Muscle of leg (tissue), 3 donors: ENCODE measurements at regions not wholly inside any gene's neighbourhood (a gene's known extent, or its start where the extent isn't known, plus 50 kb on each side); places are given as distances from the start of the nearest gene placed in this dataset.

Experiments used
- DNase-seq: peaks from one replicate; pipeline ENCODE4 v3.0.0; 2013
- H3K27ac ChIP-seq: one replicate; pipeline ENCODE4 v1.5.1; 2013; ENCODE audit warnings: mild to moderate bottlenecking, low read length, control low read depth
- H3K27me3 ChIP-seq: one replicate; pipeline ENCODE4 v1.6.1; 2013; ENCODE audit warnings: low read length; ENCODE audit not compliant: control insufficient read depth, insufficient read depth
- H3K36me3 ChIP-seq: one replicate; pipeline ENCODE4 v1.6.1; 2013; ENCODE audit warnings: low read length; ENCODE audit not compliant: control insufficient read depth, insufficient read depth
- H3K4me1 ChIP-seq: one replicate; pipeline ENCODE4 v1.6.1; 2013; ENCODE audit warnings: low read length; ENCODE audit not compliant: control insufficient read depth, insufficient read depth
- H3K4me3 ChIP-seq: one replicate; pipeline ENCODE4 v1.5.1; 2013; ENCODE audit warnings: low read length, control low read depth
- H3K9me3 ChIP-seq: replicated peaks from 2 replicates; pipeline ENCODE4 v1.6.1; 2013; ENCODE audit warnings: low read depth, low read length; ENCODE audit not compliant: control insufficient read depth
- WGBS: methylation state at CpG from one replicate; pipeline ENCODE4 v1.1.5; 2013; ENCODE audit warnings: missing lambda C conversion rate; ENCODE audit not compliant: insufficient coverage; 5-methylcytosine and 5-hydroxymethylcytosine counted together

DNA sequence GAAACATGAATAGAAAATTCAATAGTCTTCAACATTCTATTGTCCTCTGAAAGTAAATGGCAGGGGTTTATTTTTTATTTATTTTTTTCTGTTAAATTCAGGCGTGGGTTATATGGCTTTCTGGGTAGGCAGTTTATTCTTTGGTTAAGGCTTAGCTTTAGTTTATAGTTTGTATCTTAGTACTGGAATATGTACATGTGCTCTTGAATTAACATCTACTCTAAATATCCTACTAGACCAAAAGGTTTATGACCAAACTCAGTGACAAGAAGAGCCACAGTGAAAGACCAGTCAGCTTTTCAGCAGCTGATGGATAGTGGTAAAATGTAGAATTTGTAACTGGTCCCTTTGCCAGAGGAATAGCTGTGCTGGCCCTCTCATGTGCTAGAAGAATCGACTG, 62.0 kb upstream of the DAB2 start:
- no peak overlapping the region for H3K4me3 ChIP-seq
- no peaks in the 10 kb centered on the region for H3K36me3 ChIP-seq
- no peaks in the 10 kb centered on the region for H3K27me3 ChIP-seq
- no peak for DNase-seq
- no CpG with 5 or more reads among the region's 2 CpGs for WGBS
- no peaks in the 10 kb centered on the region for H3K4me1 ChIP-seq
- H3K9me3 ChIP-seq: peaks cover 4% of the 10 kb centered on the region
- H3K27ac ChIP-seq: no peak overlapping the region

DNA sequence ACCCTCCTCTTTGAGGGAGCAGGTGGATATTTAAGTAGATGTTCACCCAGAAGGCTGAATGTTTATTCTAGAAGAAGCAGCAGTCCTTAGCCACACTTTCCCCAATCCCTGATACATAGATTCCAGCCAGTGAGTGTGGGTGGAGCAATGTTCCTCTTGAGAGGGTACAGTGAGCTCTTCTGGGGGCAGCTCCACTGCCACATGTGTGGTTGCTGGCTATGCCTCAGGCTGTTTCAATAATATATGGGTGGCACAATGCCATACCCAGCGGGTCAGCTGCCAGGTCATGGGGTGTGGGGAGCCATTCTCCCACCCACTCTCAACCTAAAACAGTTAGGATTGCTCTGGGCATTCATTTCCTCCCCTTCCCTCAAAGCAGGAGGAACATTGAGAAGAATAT, 61.6 kb upstream of the DAB2 start:
- no CpG with 5 or more reads among the region's 1 CpG for WGBS
- H3K27ac ChIP-seq: no peak overlapping the region
- peaks cover 4% of the 10 kb centered on the region for H3K9me3 ChIP-seq
- DNase-seq: no peak
- no peaks in the 10 kb centered on the region for H3K36me3 ChIP-seq
- no peaks in the 10 kb centered on the region for H3K27me3 ChIP-seq
- no peak overlapping the region for H3K4me3 ChIP-seq
- H3K4me1 ChIP-seq: no peaks in the 10 kb centered on the region

DNA sequence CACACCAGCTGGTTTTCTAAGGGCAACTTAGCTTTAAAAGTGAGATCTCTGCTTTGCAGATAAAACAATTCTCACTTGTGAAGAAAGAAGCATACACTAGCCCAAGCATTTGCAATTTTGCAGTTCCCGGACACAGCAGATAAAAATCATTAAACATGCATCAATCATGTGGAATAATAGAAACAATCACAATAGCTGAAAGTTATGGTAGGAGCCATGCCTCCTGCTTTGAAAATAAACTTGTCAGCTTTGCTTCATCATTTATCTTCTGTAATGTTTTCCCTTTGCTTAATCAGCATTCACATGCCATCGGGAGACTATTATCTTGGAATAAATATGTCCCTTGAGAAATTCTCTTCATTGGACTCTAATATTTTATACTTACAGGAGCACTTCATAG, 60.3 kb upstream of the DAB2 start:
- WGBS: no CpG with 5 or more reads among the region's 2 CpGs
- H3K9me3 ChIP-seq: peaks cover 2% of the 10 kb centered on the region
- no peak for DNase-seq
- H3K4me3 ChIP-seq: no peak overlapping the region
- H3K27me3 ChIP-seq: no peaks in the 10 kb centered on the region
- no peaks in the 10 kb centered on the region for H3K36me3 ChIP-seq
- no peaks in the 10 kb centered on the region for H3K4me1 ChIP-seq
- H3K27ac ChIP-seq: no peak overlapping the region

DNA sequence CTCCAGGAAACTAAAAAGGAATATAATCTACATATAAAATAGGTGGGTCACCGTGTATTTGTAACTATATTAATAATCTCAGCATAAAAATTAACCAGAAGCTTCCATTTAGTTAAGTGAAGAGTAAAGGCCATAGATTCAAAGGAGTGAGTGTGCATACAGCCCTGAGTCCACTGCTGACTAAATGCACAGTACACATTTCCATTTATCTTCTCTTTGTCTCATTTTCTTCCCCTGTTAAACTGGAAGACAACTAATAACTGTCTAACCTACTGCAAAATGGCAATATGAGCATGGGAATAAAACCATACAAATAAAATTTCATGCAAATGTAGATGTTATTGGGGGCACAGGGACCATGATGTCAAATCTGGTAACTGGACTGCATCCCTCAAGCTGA, 59.9 kb upstream of the DAB2 start:
- Histone ChIP-seq H3K9me3 (no peaks in the 10 kb centered on the region), H3K27me3 (no peaks in the 10 kb centered on the region), H3K4me3 (no peak overlapping the region), H3K4me1 (no peaks in the 10 kb centered on the region), H3K27ac (no peak overlapping the region), H3K36me3 (no peaks in the 10 kb centered on the region)
- WGBS: no CpG with 5 or more reads among the region's 1 CpG
- DNase-seq: no peak

DNA sequence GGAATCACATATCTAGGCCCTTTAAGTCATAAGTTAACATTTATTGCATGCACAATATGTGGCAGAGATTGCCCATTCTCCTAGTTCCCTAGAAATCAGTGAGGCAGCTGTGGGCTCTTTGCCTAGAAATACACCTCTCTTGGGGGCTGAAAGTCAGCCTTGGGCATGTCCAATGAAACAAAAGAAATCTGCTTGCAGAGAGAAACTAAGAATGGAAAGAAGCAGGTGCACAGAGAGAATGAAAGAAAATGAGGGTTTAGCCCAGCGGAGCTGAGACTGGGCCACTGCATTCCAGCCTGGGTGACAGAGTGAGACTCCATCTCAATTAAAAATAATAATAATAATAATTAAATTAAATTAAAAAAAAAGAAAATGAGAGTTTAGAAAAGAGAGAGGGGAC, 57.3 kb upstream of the DAB2 start:
- Histone ChIP-seq H3K27ac (no peak overlapping the region), H3K9me3 (no peaks in the 10 kb centered on the region), H3K4me1 (peaks cover 1% of the 10 kb centered on the region), H3K4me3 (no peak overlapping the region), H3K36me3 (no peaks in the 10 kb centered on the region), H3K27me3 (no peaks in the 10 kb centered on the region)
- whole genome bisulfite sequencing: no CpG with 5 or more reads among the region's 1 CpG
- DNase-seq: no peak

DNA sequence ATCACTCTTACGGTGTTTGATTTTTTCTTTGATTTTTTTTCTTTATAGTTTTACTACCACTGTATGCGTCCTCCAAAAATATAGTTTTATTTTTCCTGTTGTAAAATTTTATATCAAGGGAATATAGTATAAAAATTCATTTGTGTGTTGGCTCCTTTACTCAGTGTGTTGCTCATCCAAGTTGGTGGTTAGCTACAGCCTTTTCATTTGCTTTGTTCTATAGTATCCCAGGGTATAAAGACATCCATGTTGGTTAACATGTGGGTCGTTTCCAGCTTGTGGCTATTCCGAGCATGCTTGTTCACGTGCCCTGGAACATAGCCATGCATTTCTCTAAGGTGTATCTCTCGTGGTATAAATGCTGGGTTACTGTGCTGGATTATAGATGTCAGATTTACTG, 54.8 kb upstream of the DAB2 start:
- no peak overlapping the region for H3K4me3 ChIP-seq
- 58% methylated on average over 3 of the region's 6 CpGs for WGBS

DNA sequence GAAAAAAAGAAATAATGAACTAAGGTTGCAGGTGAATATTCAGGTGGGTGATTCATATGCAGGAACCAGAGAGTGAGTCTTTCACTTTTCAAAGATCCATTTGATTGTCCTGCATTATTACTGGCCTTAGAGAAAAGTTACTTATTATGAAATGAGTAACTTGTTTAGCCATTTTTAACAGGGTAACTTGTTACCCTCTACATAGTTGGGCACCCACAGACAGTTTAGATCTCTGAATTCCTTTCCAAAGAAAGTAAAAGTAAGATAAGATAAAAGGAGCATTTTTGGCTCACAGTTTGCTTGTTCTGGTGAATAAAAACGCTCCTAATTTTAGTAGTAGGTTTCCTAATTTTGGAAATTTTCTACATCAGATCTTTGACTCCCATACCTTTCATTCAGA, 54.1 kb upstream of the DAB2 start:
- Histone ChIP-seq H3K27me3 (no peaks in the 10 kb centered on the region), H3K4me3 (no peak overlapping the region), H3K9me3 (no peaks in the 10 kb centered on the region), H3K4me1 (peaks cover 8% of the 10 kb centered on the region), H3K36me3 (no peaks in the 10 kb centered on the region), H3K27ac (no peak overlapping the region)
- no CpG with 5 or more reads among the region's 1 CpG for WGBS
- DNase-seq: no peak

More for the DNA sequence above, 54.8 kb upstream of the DAB2 start:
- H3K27me3 ChIP-seq: no peaks in the 10 kb centered on the region
- H3K4me1 ChIP-seq: peaks cover 8% of the 10 kb centered on the region
- no peak overlapping the region for H3K27ac ChIP-seq
- DNase-seq: no peak
- no peaks in the 10 kb centered on the region for H3K36me3 ChIP-seq
- H3K9me3 ChIP-seq: no peaks in the 10 kb centered on the region

DNA sequence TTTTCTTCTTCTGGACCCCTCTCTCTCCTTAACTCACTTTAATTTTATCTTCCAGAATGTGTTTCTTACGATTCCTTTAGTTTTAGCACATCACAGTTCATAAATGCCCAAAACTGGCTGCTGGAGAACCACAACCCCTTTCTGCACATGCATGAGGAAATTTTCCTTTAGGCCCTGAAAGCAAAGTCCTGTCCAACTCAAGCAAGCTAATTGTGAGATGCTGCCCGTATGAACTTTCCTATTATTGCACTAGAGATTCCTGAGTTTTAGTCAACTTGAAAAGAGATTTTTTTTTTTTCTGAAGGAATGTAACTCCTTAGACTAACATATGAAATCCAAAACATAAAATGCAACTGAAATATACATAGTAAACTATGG, 52.1 kb upstream of the DAB2 start:
- H3K4me3 ChIP-seq: no peak overlapping the region
- peaks cover 8% of the 10 kb centered on the region for H3K4me1 ChIP-seq
- 50% methylated on average over 1 of the region's 2 CpGs for WGBS
- DNase-seq: peak; percentile 49
- H3K27ac ChIP-seq: peak overlapping the region; percentile 68
- H3K36me3 ChIP-seq: no peaks in the 10 kb centered on the region
- no peaks in the 10 kb centered on the region for H3K9me3 ChIP-seq
- H3K27me3 ChIP-seq: no peaks in the 10 kb centered on the region

DNA sequence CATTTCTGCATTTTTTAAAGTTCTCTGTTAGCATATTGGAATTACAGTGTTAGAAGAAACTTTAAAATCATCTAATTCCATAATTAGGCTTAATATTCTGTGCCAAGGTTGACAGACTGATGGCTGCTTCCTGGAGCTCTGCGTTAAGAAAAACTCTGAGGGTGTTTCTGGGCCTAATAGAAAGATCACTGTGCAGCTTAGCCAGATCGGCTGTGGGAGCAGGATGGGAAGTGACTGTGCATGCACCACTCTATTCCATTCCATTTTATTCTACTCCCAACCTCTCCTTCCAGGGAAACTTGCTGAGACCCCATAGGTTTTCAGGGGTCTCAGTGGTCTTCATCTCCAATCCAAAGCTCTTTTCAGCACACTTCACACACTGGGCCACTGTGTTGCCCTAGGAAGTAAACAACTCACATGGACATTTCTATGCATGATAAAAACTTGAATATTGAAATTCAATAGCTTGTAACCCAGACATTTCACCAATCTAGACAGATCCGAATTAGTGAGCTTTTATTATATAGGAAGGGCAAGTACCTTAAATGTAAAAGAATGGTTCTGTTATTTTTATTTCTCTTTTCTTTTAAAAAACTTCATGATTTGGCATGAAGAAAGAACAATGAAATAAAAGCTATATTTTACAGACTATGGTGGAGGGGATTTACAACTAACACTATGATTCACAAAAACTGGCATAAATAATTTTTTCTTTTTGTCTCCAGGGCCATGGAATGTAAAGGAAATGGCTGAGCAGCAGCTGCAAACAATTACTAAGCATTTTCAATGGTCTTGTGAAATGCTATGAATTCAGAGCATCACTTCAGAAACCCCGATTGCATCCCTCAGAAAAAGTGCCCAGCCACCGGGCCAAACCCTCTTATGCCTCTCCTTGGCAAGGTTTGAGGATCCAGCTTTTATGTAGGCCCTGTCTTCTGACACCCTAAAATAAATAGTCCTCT, 51.4 kb upstream of the DAB2 start:
- H3K27ac ChIP-seq: peak overlapping the region; percentile 68
- H3K36me3 ChIP-seq: no peaks in the 10 kb centered on the region
- H3K27me3 ChIP-seq: no peaks in the 10 kb centered on the region
- H3K4me3 ChIP-seq: no peak overlapping the region
- no peaks in the 10 kb centered on the region for H3K9me3 ChIP-seq
- peaks cover 8% of the 10 kb centered on the region for H3K4me1 ChIP-seq
- 16% methylated on average over 2 of the region's 5 CpGs for WGBS
- DNase-seq: peak; percentile 86

DNA sequence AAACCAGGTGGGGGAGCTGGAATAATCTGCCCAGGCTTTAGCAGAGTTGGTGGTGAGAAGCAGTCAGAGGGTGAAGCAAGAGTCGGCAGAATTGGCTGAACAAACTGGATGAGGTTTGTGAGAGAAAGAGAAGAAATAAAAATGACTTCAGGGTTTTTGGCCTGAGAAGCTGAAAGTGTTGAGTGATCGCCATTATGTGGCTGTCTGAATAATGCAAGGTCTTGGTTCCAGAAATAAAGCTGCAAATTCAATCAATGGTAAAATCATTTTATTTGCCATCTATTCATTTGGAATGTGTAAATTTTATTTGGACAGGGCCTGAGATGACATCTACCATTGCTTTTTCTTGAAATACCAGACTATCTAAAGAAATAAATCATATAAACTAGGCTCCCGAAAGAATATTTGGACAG, 50.4 kb upstream of the DAB2 start:
- 25% methylated on average over 1 of the region's 3 CpGs for WGBS
- no peaks in the 10 kb centered on the region for H3K27me3 ChIP-seq
- peaks cover 8% of the 10 kb centered on the region for H3K4me1 ChIP-seq
- H3K27ac ChIP-seq: peak overlapping the region; percentile 65
- no peaks in the 10 kb centered on the region for H3K9me3 ChIP-seq
- no peaks in the 10 kb centered on the region for H3K36me3 ChIP-seq
- no peak overlapping the region for H3K4me3 ChIP-seq
- peak; percentile 90 for DNase-seq
